HEK293T (cell line): ENCODE measurements at regions not wholly inside any gene's neighbourhood (a gene's known extent, or its start where the extent isn't known, plus 50 kb on each side); places are given as distances from the start of the nearest gene placed in this dataset.

Source experiments
- CTCF ChIA-PET: fragments of 350-600 bp; formaldehyde crosslinking; extraction: SDS; loops from one replicate; lab custom pipeline; 2021; ENCODE audit warnings: antibody characterized with exemption, inconsistent platforms; lab: Yijun Ruan, JAX
- POLR2A ChIA-PET: fragments of 350-600 bp; formaldehyde crosslinking; extraction: SDS; loops from one replicate; lab custom pipeline; 2020; ENCODE audit warnings: antibody characterized with exemption, inconsistent platforms; lab: Yijun Ruan, JAX
- DNase-seq: peaks from one replicate; pipeline ENCODE4 v3.0.0; 2012; ENCODE audit warnings: mixed read lengths; ENCODE audit errors: extremely low spot score
- ARNT ChIP-seq: fragments of 450-650 bp; IDR thresholded peaks from 2 replicates; pipeline ENCODE4 v1.6.1; 2017; ENCODE audit warnings: mild to moderate bottlenecking
- BHLHE40 ChIP-seq: fragments of 450-650 bp; IDR thresholded peaks from 2 replicates; pipeline ENCODE4 v1.6.1; 2016; ENCODE audit warnings: mild to moderate bottlenecking, moderate library complexity, borderline replicate concordance
- CTBP1 ChIP-seq: fragments of 450-650 bp; IDR thresholded peaks from 2 replicates; pipeline ENCODE4 v1.6.1; 2016; ENCODE audit warnings: borderline replicate concordance
- ELF4 ChIP-seq: fragments of 450-650 bp; IDR thresholded peaks from 2 replicates; pipeline ENCODE4 v1.6.1; 2017; ENCODE audit warnings: antibody characterized with exemption
- FOXA1 ChIP-seq: fragments of 450-650 bp; IDR thresholded peaks from 2 replicates; pipeline ENCODE4 v1.6.1; 2016; ENCODE audit warnings: mild to moderate bottlenecking
- FOXK2 ChIP-seq: fragments of 450-650 bp; IDR thresholded peaks from 2 replicates; pipeline ENCODE4 v1.6.1; 2016; ENCODE audit warnings: mild to moderate bottlenecking
- FOXM1 ChIP-seq: fragments of 450-650 bp; IDR thresholded peaks from 2 replicates; pipeline ENCODE4 v1.6.1; 2017; ENCODE audit warnings: mild to moderate bottlenecking, borderline replicate concordance
- HDGF ChIP-seq: fragments of 450-650 bp; IDR thresholded peaks from 2 replicates; pipeline ENCODE4 v1.6.1; 2017; ENCODE audit warnings: antibody characterized with exemption, borderline replicate concordance
- L3MBTL2 ChIP-seq: fragments of 450-650 bp; conservative IDR thresholded peaks from 2 replicates; pipeline ENCODE4 v1.6.1; 2016; ENCODE audit warnings: mild to moderate bottlenecking
- LEF1 ChIP-seq: fragments of 450-650 bp; IDR thresholded peaks from 2 replicates; pipeline ENCODE4 v1.6.1; 2017; ENCODE audit warnings: mild to moderate bottlenecking, borderline replicate concordance
- NFRKB ChIP-seq: fragments of 450-650 bp; IDR thresholded peaks from 2 replicates; pipeline ENCODE4 v1.6.1; 2016; ENCODE audit warnings: mild to moderate bottlenecking, moderate library complexity
- PKNOX1 ChIP-seq: fragments of 450-650 bp; IDR thresholded peaks from 2 replicates; pipeline ENCODE4 v1.6.1; 2016
- SP1 ChIP-seq: fragments of 450-650 bp; IDR thresholded peaks from 2 replicates; pipeline ENCODE4 v1.6.1; 2017
- SUZ12 ChIP-seq: fragments of 450-650 bp; IDR thresholded peaks from 2 replicates; pipeline ENCODE4 v1.6.1; 2016; ENCODE audit warnings: mild to moderate bottlenecking
- TARDBP ChIP-seq: fragments of 450-650 bp; IDR thresholded peaks from 2 replicates; pipeline ENCODE4 v1.6.1; 2016
- ZNF384 ChIP-seq: fragments of 450-650 bp; IDR thresholded peaks from 2 replicates; pipeline ENCODE4 v1.6.1; 2016

DNA sequence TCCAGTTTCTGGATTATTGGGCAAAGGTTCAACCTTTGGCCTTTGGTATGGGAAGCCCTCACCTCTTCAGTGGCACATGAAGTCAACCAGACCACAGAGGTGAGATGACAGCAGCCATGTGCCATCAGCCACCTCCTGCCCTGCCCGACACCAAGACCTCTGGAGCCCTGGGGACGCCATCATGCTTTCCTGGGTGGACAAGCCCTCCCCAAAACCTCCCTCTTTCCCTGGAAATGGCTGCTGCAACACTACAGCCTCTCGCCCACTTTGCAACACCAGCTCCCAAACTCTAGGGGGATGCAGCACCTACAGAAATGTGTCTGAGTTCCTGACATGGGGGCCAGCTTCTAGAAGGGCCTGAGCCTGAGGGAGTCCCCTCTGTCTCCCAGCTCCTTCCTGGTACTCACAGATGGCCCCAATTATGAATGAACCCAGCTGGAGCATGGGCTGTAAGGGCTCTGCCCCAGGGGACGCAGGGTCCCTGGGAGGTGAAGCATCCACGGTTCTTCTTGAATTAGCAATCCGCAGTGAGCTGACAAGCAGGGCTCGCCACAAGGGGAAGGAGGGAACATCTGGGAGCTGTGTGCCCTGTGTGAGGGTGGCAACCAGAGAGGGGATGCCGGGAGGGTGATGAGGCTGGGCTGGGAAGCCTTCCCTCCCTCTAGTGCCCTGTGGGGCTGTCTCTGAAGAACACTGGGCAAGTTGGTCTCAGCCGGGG is 268.5 kb upstream of the HDAC4 start:
- TF ChIP-seq BHLHE40 = no peak
- CTCF ChIA-PET = no interaction called here
- no peak for DNase-seq
- POLR2A ChIA-PET = no interaction called here

DNA sequence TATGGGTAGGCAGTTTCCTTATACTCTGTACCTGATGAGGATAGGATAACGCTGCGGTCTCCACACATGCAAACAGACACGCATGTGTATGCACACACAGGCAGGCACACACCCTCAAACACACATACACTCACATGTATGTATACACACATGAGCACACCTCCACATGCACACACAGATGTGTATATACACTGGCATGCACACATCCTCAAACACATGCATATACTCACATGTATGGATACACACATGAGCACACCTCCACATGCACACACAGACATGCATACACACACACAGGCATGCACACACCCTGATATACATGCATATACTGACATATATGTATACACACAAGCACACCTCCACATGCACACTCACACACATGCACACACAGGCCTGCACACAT is 267.8 kb upstream of the HDAC4 start:
- no peak for DNase-seq
- TF ChIP-seq NFRKB (no peak), ZNF384 (no peak), LEF1 (no peak), FOXM1 (no peak), SP1 (no peak), ARNT (no peak), FOXK2 (no peak), FOXA1 (no peak), TARDBP (no peak), HDGF (no peak), PKNOX1 (no peak), BHLHE40 (no peak)
- POLR2A ChIA-PET = no interaction called here
- CTCF ChIA-PET = no interaction called here

- no peak for DNase-seq
- POLR2A ChIA-PET = no interaction called here
- CTCF ChIA-PET = no interaction called here
- TF ChIP-seq TARDBP (no peak), LEF1 (no peak), BHLHE40 (no peak), ELF4 (no peak), PKNOX1 (no peak), FOXM1 (no peak), ARNT (no peak), SUZ12 (no peak), L3MBTL2 (no peak), HDGF (no peak), CTBP1 (no peak), SP1 (no peak), NFRKB (no peak)
Observed at GRCh38 chr2:239668042-239668441, 267.2 kb upstream of the HDAC4 start.

DNA sequence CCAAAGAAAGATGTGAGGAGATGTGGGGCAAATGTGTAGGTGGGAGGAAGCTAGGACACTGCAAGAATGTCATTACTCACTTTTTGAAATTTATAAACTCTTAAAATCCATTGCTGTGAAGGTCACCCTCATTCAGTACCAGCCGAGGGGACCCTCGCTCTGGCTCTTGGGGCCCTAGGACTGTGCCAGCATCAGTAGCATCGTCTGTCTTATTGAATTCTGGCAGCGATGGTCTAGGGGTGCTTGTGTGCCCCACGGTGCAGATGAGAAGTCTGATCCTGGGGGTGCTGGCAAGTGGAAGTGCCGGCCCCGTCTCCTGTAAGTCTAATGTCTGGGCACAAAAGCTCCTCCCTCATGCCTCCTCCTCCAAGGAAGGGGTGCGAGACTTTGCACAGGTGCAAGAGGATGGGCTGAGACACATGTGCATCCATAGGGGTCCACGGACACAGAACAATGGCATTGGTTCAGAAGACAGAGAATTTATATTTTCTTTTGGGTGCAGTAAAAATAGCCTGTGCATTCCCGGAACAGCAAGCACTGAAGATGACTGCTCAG is 266.7 kb upstream of the HDAC4 start:
- no peak for TF ChIP-seq CTBP1
- TF ChIP-seq SUZ12 = no peak
- no peak for TF ChIP-seq SP1
- TF ChIP-seq HDGF = no peak
- no peak for TF ChIP-seq FOXK2
- TF ChIP-seq LEF1 = no peak
- no peak for TF ChIP-seq L3MBTL2
- no peak for TF ChIP-seq TARDBP
- TF ChIP-seq ARNT = no peak
- TF ChIP-seq FOXM1 = no peak
- no peak for TF ChIP-seq NFRKB
- TF ChIP-seq BHLHE40 = no peak
- TF ChIP-seq PKNOX1 = no peak
- TF ChIP-seq ZNF384 = no peak
- no peak for TF ChIP-seq ELF4
- TF ChIP-seq FOXA1 = no peak
- ChIA-PET POLR2A (no interaction called here), CTCF (no interaction called here)
- DNase-seq = no peak

GRCh38 chr2:239666855-239667376 is 266.1 kb upstream of the HDAC4 start:
- TF ChIP-seq FOXM1 (no peak), ELF4 (no peak), SUZ12 (no peak), CTBP1 (no peak), ARNT (no peak), L3MBTL2 (no peak), BHLHE40 (no peak), HDGF (no peak), PKNOX1 (no peak), FOXK2 (no peak), LEF1 (no peak), TARDBP (no peak), NFRKB (no peak), ZNF384 (no peak), FOXA1 (no peak), SP1 (no peak)
- ChIA-PET POLR2A (no interaction called here), CTCF (no interaction called here)
- no peak for DNase-seq
